IMR-90 (cell line): ENCODE measurements at regions not wholly inside any gene's neighbourhood (a gene's known extent, or its start where the extent isn't known, plus 50 kb on each side); places are given as distances from the start of the nearest gene placed in this dataset.

ENCODE experiments used
- BHLHE40 ChIP-seq: fragments of 150-350 bp; IDR thresholded peaks from 2 replicates; pipeline ENCODE4 v1.6.1; 2016; ENCODE audit warnings: mild to moderate bottlenecking, low read depth, low read length
- CEBPB ChIP-seq: IDR thresholded peaks from 2 replicates; pipeline ENCODE4 v1.6.1; 2012; ENCODE audit warnings: low read depth, low read length, improper control_type of control experiment
- CHD1 ChIP-seq: IDR thresholded peaks from 2 replicates; pipeline ENCODE4 v1.6.1; 2012; ENCODE audit warnings: low read depth, low read length, improper control_type of control experiment
- CTCF ChIP-seq: conservative IDR thresholded peaks from 2 replicates; pipeline ENCODE4 v1.5.1; 2012; ENCODE audit warnings: mild to moderate bottlenecking, low read depth, low read length, improper control_type of control experiment
- FOS ChIP-seq: fragments of 150-350 bp; IDR thresholded peaks from 2 replicates; pipeline ENCODE4 v1.6.1; 2016; ENCODE audit warnings: low read depth, low read length
- MAFK ChIP-seq: IDR thresholded peaks from 2 replicates; pipeline ENCODE4 v1.6.1; 2012; ENCODE audit warnings: low read depth, low read length, improper control_type of control experiment
- MAZ ChIP-seq: IDR thresholded peaks from 2 replicates; pipeline ENCODE4 v1.6.1; 2012; ENCODE audit warnings: low read depth, mild to moderate bottlenecking, low read length, improper control_type of control experiment, moderate library complexity, borderline replicate concordance
- MXI1 ChIP-seq: IDR thresholded peaks from 2 replicates; pipeline ENCODE4 v1.6.1; 2012; ENCODE audit warnings: low read depth, mild to moderate bottlenecking, low read length, moderate library complexity, borderline replicate concordance
- POLR2A ChIP-seq: IDR thresholded peaks from 2 replicates; pipeline ENCODE4 v1.6.1; 2012; ENCODE audit warnings: mild to moderate bottlenecking, low read depth, low read length
- RAD21 ChIP-seq: IDR thresholded peaks from 2 replicates; pipeline ENCODE4 v1.6.1; 2012; ENCODE audit warnings: low read length, improper control_type of control experiment
- RCOR1 ChIP-seq: IDR thresholded peaks from 2 replicates; pipeline ENCODE4 v1.6.1; 2012; ENCODE audit warnings: mild to moderate bottlenecking, low read length, improper control_type of control experiment; ENCODE audit not compliant: insufficient replicate concordance
- RFX5 ChIP-seq: IDR thresholded peaks from 2 replicates; pipeline ENCODE4 v1.8.0; 2012; ENCODE audit warnings: low read depth, mild to moderate bottlenecking, low read length, moderate library complexity
- TF ChIP-seq, protein P1 (sequence below): fragments of 150-350 bp; IDR thresholded peaks from 2 replicates; pipeline ENCODE4 v1.6.1; 2017; ENCODE audit warnings: mild to moderate bottlenecking, antibody characterized with exemption, low read length, low read depth

DNA sequence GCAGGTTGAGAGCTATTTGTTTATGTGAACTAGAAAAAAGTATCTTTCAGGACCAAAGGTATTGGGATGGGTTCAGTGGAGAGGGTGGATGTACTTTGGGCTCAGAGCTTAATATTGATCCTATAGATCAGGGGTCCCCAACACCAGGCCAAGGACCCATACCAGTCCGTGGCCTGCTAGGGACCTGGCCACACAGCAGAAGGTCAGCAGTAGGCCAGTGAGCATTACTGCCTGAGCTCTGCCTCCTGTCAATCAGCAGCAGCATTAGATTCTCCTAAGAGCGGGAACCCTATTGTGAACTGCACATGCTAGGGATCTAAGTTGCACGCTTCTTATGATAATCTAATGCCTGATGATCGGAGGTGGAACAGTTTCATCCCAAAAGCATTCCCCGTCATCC is 115.8 kb upstream of the WDR11 start:
- TF ChIP-seq CTCF (no peak), POLR2A (no peak), MAFK (no peak), CEBPB (no peak), MXI1 (no peak), RFX5 (no peak), CHD1 (no peak), RAD21 (no peak), BHLHE40 (no peak), MAZ (no peak), RCOR1 (no peak), FOS (no peak)
- TF ChIP-seq, protein P1, sequence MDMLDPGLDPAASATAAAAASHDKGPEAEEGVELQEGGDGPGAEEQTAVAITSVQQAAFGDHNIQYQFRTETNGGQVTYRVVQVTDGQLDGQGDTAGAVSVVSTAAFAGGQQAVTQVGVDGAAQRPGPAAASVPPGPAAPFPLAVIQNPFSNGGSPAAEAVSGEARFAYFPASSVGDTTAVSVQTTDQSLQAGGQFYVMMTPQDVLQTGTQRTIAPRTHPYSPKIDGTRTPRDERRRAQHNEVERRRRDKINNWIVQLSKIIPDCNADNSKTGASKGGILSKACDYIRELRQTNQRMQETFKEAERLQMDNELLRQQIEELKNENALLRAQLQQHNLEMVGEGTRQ: no peak
